GM20000 (cell line): ENCODE measurements at regions not wholly inside any gene's neighbourhood (a gene's known extent, or its start where the extent isn't known, plus 50 kb on each side); places are given as distances from the start of the nearest gene placed in this dataset.

Source experiments
- DNase-seq: peaks from one replicate; pipeline ENCODE4 v3.0.0; 2012; ENCODE audit warnings: low spot score
- TF ChIP-seq, protein P1 (sequence below): IDR thresholded peaks from 2 replicates; pipeline ENCODE4 v1.5.1; 2012; ENCODE audit warnings: mild to moderate bottlenecking, control low read depth; ENCODE audit errors: extremely low read depth, missing control alignments

GRCh38 chr3:109648027-109648426, 310.7 kb upstream of the DPPA4 start:
- TF ChIP-seq, protein P1, sequence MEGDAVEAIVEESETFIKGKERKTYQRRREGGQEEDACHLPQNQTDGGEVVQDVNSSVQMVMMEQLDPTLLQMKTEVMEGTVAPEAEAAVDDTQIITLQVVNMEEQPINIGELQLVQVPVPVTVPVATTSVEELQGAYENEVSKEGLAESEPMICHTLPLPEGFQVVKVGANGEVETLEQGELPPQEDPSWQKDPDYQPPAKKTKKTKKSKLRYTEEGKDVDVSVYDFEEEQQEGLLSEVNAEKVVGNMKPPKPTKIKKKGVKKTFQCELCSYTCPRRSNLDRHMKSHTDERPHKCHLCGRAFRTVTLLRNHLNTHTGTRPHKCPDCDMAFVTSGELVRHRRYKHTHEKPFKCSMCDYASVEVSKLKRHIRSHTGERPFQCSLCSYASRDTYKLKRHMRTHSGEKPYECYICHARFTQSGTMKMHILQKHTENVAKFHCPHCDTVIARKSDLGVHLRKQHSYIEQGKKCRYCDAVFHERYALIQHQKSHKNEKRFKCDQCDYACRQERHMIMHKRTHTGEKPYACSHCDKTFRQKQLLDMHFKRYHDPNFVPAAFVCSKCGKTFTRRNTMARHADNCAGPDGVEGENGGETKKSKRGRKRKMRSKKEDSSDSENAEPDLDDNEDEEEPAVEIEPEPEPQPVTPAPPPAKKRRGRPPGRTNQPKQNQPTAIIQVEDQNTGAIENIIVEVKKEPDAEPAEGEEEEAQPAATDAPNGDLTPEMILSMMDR: no peak
- no peak for DNase-seq

GRCh38 chr3:109656225-109656624, 318.9 kb upstream of the DPPA4 start:
- no peak for DNase-seq
- TF ChIP-seq, protein P1: no peak

- TF ChIP-seq, protein P1: no peak
Measured at GRCh38 chr3:109678600-109678999, 341.3 kb upstream of the DPPA4 start.

GRCh38 chr3:109679664-109680063, 342.3 kb upstream of the DPPA4 start:
- DNase-seq: no peak
- TF ChIP-seq, protein P1: no peak

More at GRCh38 chr3:109678600-109678999, 341.3 kb upstream of the DPPA4 start:
- DNase-seq: no peak

DNA sequence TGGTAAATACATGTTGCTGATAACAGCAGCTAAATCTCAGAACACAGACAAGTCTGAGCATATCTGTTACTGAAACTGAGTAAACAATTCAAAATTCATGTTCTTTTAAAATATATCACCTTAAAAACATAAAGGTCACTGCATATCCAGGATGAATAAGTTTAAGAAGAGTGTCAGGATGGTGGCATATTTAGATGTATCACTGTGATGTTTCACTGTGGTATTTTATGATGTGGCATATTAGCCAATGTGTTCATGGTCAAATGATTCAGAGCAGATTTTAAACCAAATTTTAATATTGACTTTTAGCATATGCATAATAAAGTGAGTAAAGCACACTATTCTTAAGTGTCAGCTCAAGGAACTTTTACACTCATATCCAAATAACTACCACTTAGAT, 346.4 kb upstream of the DPPA4 start:
- DNase-seq: no peak
- TF ChIP-seq, protein P1: no peak

DNA sequence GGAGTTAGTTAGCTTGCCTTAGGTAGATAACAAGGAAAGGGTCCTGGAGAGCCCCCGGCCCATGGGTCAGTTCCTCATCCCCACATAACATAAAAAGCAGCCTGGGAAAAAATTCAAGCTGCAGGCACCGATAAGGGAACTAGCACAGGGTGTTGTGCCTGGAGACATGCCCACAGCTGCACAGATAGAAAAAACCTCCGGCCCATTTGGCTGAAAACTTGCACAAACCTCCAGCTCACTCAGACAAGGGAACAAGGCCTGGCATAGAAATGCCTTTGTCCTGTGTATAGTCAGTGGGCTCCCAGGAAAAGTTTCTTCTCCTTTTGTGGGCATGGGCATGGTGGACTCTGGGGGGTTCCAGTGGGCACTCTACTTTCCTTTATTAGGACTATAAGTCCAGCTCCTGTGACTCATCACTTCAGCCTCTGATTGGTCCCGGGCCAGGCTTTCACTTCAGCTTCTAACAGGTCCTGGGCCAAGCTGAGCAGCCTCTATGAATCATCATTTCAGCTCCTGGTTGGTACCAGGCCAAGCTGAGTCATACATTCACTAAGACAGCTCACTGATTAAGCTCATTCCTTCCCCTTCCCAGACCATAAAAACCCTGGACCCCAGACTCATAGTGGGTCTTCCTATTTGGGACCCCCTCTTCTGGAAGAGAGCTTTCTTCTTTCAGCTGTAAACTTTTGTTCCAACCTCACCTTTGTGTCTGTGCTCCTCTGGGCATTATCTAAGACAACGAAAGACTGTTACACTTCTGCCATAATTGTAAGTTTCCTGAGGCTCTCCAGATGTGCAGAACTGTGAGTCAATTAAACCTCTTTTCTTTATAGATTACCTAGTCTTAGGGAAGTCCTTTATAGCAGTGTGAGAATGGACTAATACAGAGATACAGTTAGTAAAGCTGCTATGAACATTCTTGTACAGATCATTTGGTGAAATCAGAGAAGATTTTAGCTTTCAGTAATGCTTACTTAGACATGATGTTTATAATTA, 348.0 kb upstream of the DPPA4 start:
- TF ChIP-seq, protein P1: no peak
- DNase-seq: no peak

GRCh38 chr3:109687626-109688025, 350.3 kb upstream of the DPPA4 start:
- TF ChIP-seq, protein P1: no peak
- no peak for DNase-seq
